HG02678 (cell line): ENCODE measurements at regions not wholly inside any gene's neighbourhood (a gene's known extent, or its start where the extent isn't known, plus 50 kb on each side); places are given as distances from the start of the nearest gene placed in this dataset.

Source experiments
- ATAC-seq: cut with Tn5 transposase; IDR thresholded peaks from one replicate; pipeline ENCODE4 v1.9.1; 2021; ENCODE audit warnings: mild to moderate bottlenecking, moderate library complexity; ENCODE audit not compliant: unreplicated experiment

DNA sequence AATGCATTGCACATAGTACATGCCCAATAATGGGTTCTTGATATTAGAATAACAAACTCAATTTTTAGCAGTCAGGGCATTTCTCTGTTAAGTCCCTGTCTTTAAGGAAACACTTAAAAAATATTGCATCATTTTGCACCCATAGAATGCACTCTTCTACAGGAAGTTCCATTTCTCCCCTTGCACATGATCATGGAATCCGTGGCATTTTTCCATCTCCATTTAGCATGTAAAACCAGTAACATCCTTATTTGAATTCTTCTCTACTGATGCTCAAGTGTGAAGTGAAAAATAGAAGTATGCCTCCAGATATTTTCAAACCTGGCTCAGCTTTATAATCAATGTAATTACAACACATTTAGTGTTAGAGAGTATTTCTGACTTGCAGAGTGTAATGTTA is 192.8 kb downstream of the RWDD3 start:
- ATAC-seq, result no peak

DNA sequence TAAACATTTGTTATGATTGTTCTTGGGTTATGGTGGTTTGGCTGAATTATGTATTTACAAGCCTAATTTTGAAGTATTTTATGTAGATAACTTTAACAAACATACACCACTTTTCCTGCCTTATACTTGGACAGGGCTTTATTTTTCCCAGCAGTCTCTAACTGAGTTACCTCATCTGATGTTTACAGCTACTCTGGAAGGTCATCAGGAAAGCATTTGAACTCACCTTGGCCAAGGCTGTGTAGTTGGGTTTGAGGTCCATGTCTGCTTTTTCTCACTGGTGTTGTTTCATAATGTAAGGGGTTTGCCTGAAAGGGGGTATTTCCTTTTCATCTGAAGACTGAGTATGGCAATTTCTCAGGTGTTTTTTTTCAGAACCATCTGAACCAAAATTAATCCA is 193.5 kb downstream of the RWDD3 start:
- no peak for ATAC-seq

DNA sequence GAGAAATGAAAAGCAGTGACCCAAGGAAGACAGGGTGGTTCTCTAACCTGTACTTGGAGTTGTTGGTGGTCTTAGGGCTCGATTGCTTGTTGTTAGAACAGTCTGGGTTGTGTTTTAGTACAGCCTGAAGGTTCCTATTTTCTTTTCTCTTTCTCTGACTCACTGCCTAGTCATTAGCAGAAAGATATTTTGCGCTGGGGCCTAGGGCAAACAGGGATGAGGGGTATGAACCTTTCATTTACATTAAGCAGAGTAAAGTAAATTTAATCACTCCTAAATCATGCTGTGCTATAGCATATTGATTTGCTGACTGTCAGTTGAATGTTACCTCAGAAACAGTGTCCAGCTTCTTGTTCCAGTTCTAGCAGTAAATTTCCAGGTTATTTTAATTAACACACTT is 197.2 kb downstream of the RWDD3 start:
- ATAC-seq, result no peak

DNA sequence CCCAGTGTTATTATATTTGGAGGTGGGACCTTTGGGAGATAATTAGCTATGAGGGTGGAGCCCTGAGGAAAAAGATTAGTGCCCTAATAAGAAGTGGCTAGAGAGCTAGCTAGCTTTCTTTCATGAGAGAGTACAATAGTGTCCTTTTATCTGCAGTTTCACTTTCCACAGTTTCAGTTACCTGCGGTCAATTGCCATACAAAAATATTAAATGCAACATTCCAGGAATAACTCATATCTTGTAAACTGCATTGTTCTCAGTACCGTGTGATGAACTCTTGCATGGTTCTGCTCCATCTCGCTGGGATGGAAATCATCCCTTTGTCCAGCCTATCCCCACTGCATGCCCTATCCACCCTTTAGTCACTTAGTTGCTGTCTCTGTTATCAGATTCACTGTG is 201.6 kb downstream of the RWDD3 start:
- ATAC-seq, result no peak

DNA sequence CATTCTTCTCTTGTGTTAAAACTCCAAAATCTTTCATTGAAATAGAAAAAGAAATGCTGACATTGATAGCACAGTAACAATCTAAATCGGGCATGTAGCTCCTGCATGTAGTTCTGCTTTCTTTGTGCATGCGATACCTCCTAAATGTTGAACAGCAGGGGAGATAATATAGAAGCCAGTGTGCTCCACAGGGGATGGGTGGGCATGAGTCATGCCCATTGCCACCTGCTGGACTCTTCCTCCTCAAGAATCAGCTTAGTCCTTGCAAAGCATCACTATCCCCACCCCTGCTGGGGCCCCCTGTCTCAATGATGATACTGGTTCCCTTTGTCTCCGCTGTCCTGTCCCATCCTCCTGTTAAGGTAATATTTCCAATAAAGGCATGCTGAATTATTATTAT is 203.0 kb downstream of the RWDD3 start:
- no peak for ATAC-seq

DNA sequence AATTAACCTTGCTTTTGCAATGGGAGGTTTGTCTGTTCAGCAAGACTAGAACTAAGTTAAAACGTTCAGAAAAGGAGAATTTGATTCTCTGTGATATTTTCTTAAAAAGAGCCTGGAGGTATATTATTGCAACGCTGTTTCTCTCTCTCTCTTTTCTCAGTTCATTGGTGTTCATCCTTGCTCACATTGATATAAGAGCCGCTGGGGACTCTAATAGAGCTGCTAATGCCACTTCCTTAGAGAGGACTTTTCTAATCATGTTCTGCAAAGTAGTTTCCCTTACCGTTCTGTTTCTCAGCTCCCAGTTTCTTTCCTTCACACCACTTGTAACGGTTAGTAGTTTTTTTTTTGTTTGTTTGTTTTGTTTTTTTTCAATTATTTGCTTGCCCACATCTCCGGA is 203.8 kb downstream of the RWDD3 start:
- no peak for ATAC-seq

DNA sequence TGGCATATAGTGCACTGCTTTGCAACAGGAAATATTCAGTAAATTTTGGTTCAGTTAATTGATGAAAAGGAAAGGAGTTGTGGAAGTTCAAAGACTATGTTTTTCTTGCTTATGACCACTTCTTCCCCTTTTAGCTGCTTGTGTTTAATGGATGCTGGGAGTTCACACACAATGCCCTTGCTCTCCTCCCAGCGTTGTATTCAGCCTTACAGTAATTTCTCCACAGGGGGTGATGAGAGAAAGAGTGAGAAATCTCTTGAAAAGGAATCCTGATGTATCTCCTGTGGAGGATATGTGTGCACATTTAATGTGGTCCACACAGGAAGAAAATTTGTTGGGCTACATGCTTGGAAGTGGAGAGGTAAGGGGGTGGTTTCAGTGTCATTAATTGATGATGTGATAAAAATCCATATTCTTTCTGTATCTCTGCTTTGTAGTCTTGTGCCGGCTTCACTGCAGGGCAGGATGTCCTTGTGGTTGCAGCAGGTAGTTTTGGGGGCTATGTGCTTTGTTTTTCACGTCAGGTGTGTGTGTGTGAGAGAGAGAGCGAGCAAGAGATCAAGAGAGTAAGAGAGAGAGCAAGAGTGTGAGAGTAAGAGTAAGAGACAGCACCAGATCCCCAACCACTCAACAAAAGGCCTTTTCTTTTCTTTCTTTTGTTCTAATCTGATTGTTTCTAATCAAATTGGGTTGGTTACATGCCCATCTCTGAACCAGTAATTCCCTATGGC is 204.4 kb downstream of the RWDD3 start:
- no peak for ATAC-seq

DNA sequence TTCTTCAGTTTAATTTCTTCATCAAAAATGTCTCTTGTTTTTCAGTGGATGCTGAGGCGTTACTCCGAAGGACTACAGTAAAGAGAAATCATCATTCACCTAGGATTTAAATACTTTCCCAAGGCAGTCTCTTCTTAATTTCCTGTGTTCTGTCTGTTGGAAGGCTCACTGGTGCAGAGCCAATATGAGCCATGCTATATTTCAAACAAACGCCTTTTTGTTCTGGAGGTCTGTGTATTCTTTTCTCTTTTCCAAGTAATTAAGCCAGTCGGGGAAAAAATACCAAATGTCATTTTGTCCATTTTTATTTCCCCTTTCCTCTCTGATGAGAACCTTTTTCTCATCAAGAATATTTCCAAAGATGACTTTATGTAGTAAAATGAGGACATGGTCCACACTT is 206.5 kb downstream of the RWDD3 start:
- ATAC-seq, result no peak

DNA sequence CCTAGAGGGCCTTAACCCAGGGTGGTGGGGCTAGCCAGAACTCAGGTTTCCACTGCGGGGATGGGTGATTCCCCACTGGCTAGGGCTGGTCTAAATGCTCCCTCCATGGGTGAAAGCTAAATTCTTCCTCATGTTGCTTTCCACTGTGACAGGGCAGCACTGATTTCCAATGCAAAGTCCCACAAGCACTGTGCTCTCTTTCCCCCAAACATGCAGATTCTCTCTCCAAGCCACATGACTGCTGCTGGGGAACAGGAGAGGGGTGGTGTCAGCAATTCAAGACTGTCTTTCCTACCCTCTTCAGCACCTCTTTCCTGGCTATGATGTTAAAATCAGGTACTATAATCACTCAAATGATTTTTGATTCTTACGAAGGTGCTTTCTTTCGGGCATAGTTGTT is 215.5 kb downstream of the RWDD3 start:
- ATAC-seq, result no peak

DNA sequence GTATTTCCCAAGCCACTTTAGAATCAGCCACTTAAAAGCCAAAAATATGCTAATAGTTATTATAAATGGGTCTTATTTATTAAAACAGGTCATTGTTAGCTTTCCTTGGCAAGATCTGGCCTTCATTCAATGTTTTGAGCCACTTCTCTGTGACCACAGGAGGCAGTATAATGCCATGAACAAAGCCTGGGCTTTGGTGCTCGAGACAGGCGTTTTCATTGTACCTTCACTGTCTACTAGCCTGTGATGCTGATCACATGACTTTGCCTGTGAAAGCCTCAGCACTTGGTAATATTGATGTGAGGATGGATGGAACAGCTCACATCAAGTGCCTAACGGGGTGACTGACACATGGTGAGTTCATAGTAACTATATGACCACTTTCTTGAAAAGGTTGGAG is 217.0 kb downstream of the RWDD3 start:
- ATAC-seq, result no peak

DNA sequence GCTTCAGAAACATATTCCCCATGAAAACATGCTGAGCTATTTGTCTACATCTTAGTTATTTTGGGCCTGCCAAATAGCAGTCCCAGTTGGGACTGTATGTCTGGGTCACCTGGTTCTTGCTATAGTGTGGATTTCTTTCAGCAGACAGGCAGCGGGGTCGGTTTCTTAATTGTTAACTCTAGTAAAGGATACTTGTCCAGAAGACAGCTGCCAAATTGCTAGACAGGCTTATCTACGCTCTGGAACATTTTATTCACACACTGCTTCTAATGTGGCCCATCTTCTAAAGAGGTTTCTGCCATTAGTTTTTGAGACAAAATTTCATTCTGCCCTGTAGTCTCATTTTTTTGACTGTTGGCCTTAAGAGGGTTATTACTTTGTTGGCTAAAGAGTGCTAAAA is 217.9 kb downstream of the RWDD3 start:
- ATAC-seq, result no peak

DNA sequence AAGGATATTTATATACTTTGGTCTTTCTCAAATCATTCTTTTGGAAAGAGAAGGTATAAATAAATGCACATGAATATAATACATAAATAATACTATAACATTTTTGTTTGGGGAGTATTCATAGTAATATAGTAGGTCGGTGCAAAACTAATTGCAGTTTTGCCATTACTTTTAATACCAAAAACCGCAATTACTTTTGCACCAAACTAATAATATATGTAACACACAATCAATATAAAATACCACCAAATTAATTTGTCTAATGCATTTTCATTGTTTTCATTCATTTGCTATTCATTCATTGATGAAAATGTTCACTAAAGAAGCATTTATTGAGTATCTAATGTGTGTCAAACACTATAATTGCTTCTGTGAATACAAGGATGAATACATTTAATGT is 219.0 kb downstream of the RWDD3 start:
- ATAC-seq, result no peak

DNA sequence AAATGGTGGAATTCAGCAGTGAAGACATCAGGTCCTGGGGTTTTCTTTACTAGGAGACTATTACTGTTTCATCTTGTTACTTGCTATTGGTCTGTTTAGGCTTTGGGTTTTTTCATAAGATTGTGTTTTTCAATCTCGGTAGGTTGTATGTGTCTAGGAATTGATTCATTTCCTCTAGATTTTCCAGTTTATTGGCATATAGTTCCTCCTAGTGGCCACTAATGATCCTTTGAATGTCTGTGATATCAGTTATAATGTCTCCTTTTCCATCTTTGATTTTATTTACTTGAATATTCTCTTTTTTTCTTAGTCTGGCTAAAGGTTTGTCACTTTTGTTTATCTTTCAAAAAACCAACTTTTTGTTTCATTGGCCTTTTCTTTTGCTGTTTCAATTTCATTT is 233.0 kb downstream of the RWDD3 start:
- ATAC-seq, result no peak

DNA sequence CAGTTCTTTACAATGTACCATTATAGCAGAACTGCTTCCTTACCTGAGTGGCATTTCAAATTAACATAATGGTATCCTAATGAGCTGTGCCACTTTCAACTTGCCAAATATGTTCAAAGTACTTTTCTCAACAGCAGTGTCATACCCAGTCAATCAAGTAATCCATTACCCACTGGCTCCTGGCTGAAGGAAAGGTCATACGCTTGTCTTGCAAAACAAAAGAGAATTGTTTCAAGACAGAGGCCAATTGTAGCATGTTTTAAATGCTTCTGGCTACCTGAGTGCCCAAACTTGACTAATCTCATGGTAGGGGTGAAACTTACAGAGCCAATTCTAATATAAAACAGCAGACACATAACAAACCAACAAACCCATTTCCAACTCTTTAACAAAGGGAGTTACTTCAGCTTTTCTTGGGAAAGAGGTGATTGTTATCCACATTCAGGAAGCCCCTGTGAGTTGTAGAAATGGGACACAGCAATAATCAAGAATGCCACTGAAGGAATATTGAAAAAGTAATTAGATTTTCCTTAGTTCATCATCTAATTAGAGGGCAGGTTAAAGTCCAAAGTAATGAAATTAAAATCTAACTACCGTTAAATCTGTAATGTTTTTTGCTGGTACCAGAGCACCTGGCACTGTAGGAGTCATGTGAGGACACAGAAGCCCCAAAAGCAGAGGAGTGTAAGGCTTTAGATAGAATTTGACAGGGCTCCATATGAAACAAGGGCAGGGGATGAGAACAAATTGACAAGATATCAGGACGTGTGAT is 241.9 kb downstream of the RWDD3 start:
- ATAC-seq, result no peak

DNA sequence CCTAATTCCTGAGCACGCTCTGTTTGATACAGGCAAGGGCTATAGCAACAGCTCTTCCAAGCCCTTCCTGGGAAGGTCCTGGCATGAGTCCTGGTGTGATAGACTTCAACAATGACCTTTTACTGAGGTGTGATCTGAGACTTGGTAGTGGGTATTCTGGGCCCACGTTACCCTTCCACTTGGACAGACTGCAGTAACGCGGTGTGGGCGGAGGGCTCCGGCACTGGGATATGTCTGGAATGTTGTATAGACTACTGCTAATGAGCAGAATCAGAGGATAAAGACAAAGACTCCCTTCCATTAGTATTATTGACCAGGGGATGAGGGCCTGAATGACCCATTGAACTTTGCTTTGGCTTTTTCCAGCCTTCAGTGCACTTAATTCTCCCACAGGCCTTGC is 262.3 kb downstream of the RWDD3 start:
- ATAC-seq, result no peak

DNA sequence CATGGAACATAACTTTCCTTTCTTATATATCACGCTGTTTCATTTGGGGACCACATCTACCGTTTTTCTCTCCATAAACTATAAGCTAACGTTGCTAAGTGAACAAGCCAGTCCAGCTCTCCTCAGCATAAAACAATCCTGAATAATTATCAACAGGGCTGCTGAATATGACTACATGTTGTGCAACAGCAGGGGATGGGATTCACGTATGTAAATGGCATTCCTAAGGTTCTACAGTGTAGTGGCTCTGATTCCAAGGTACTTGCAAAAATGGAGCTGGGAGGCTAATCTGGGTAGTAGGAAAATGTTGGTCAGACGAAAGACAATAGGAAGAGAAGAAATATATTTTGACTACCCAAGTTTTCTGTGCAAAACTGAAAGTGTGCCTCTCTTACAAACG is 262.8 kb downstream of the RWDD3 start:
- ATAC-seq, result no peak

DNA sequence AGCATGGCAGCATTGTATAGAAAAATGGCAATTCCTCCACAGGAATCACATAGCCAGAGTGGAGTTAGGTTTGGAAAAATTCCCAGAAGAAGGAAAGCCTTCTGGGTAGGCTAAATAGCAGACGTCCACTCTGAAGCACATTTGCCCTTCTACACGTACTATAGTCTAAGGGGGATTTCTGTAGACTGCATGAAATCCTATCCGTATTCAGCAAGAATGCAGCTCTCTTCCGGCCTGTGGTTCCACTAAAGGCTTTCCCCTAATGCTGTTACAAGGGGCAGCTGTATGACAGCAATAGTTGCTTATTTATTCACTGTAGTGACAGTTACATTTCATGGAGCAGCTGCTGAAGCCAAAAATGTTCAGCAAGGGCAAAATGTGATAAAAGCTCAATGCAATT is 263.6 kb downstream of the RWDD3 start:
- ATAC-seq, result no peak

DNA sequence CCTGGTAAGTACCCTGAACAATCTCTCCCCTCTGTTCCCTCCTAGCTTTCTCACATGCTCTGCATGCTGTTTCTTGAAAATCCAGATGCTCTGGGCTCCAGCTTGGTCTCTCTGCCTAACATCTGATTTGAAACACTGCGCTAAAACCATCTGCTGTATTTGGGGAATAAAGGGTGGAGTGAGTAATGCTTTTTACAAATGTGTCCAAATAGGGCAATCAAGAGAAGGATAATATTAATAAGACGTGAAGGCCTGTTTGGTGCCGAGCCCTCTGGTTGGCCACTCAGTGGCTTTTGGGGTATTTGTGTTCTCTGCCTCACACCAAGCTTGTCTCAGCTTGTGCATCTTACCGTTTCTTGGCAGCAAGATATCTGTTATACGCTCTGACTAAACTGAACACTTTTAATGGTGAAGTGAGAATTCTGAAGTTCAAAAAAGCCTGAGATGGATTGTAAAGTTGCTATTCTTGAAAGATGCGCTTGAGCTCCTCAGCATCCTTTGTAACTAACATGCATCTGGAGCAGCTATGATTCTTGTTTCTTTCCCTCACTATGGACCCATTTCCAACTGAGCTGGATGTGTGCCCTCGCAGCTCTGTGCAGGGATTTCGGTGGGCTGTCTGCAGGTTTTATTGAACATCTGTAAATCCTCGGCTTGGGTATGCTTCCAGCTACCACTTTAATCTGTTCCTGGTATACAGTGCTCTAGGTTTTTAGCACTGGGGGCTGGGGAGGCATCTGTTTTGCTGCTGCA is 269.4 kb downstream of the RWDD3 start:
- ATAC-seq, result no peak

DNA sequence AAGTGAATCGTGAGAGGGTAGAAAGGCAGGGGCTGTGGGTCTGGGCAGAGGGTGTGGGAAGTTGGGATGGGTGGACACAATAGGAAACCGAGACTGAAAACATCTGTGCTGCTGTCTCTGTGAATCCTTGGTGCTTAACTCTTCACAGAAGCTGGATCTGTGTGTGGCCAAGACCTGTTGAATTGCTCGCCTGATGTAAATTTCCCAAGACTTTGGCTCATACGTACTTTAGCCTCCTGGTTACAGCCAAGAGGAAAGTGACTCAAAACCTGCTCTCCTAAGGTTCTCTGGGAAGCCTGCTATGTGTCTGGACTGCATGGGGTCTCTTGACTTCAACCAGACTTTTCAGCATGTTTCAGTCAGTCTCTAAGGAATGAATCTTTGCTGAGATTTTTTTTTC is 270.3 kb downstream of the RWDD3 start:
- no peak for ATAC-seq

DNA sequence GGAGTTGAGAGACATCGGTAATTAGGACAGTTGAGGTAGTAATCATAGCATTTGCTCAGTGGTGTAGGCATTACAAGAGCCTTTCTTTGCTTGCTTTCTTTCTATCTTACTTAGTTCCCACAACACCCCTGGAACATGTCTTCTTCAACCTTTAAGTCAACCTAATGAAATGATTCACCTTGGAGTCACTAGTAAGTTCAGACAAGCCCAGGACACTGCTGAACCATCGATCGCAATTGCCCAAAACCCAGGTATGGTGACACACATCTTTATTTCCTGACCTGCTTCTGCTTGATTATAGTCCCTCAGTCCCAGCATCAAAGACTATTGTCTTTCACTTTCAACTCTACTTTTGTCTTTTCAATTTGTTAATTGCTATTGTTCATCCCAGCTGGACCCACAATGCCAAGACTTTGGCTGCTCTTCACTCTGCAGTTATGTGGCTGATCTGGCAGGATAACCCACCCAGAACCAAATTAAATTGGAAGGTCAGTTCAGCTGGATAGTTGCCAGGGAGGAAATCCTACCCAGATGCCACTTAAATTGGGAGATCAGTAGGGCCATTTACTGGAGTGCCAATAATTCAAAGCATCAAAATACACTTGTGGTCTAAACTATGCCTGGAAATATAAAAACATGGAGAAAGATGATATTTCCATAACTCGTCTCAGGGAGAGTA is 272.9 kb downstream of the RWDD3 start:
- ATAC-seq, result no peak

DNA sequence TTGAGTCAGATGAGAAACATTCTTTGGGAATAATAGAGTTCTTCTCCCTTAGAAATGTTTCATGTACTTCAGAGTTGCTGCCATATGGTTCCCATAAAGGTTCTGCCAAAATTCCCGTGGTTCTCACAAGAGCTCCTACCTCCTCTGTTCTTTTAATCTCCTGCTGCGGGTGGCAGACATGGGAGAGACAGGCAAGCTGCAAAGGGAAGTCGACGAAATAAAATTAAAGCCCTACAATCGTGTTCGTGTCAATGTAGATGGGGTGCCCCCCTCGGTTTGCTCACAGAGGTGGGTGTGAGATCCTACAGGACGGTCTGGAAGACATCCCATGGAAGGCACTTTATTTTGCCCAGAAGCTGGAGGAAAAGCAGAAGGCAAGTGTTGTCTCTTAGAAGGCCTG is 276.0 kb downstream of the RWDD3 start:
- ATAC-seq, result no peak
